AG04449 (cell line): ENCODE measurements at regions not wholly inside any gene's neighbourhood (a gene's known extent, or its start where the extent isn't known, plus 50 kb on each side); places are given as distances from the start of the nearest gene placed in this dataset.

ENCODE experiments used
- CTCF ChIA-PET: fragments of 350-600 bp; formaldehyde crosslinking; extraction: SDS; loops from one replicate; lab custom pipeline; 2021; ENCODE audit warnings: antibody characterized with exemption; lab: Yijun Ruan, JAX
- POLR2A ChIA-PET: fragments of 400-600, 350-600 bp; formaldehyde crosslinking; extraction: SDS; loops from one replicate; lab custom pipeline; 2020; ENCODE audit warnings: antibody characterized with exemption, inconsistent platforms; lab: Yijun Ruan, JAX
- DNase-seq: peaks from one replicate; pipeline ENCODE4 v3.0.0-alpha.2; 2010; ENCODE audit warnings: low read depth, low spot score
- H3K4me3 ChIP-seq: 2 replicates; pipeline ENCODE4 v1.5.1; 2011; ENCODE audit warnings: low read depth, mild to moderate bottlenecking, control low read depth, low read length
- TF ChIP-seq, protein P1 (sequence below): IDR thresholded peaks from one replicate; pipeline ENCODE4 v1.5.1; 2011; ENCODE audit warnings: mild to moderate bottlenecking, moderate library complexity, low read length, control low read depth, inconsistent platforms; ENCODE audit not compliant: insufficient read depth; ENCODE audit errors: missing control alignments

- no peak overlapping the region for H3K4me3 ChIP-seq
- TF ChIP-seq, protein P1, sequence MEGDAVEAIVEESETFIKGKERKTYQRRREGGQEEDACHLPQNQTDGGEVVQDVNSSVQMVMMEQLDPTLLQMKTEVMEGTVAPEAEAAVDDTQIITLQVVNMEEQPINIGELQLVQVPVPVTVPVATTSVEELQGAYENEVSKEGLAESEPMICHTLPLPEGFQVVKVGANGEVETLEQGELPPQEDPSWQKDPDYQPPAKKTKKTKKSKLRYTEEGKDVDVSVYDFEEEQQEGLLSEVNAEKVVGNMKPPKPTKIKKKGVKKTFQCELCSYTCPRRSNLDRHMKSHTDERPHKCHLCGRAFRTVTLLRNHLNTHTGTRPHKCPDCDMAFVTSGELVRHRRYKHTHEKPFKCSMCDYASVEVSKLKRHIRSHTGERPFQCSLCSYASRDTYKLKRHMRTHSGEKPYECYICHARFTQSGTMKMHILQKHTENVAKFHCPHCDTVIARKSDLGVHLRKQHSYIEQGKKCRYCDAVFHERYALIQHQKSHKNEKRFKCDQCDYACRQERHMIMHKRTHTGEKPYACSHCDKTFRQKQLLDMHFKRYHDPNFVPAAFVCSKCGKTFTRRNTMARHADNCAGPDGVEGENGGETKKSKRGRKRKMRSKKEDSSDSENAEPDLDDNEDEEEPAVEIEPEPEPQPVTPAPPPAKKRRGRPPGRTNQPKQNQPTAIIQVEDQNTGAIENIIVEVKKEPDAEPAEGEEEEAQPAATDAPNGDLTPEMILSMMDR, result no peak
- CTCF ChIA-PET, result no interaction called here
- no peak for DNase-seq
- POLR2A ChIA-PET, result no interaction called here
Observed at GRCh38 chr12:124099661-124100060, 126.6 kb downstream of the ZNF664 start.

- H3K4me3 ChIP-seq, result no peak overlapping the region
- CTCF ChIA-PET, result no interaction called here
- POLR2A ChIA-PET, result no interaction called here
- DNase-seq, result no peak
- TF ChIP-seq, protein P1, result no peak
Observed at GRCh38 chr12:124100572-124101178, 127.7 kb downstream of the ZNF664 start.

- no peak overlapping the region for H3K4me3 ChIP-seq
- CTCF ChIA-PET, result interaction anchor here (0.9 kb wide), 1 partner anchor 19 kb away, joined by 3 read pairs; no protein-coding TSS in a partner anchor
- POLR2A ChIA-PET, result no interaction called here
- DNase-seq, result no peak
- TF ChIP-seq, protein P1, result no peak
Observed at GRCh38 chr12:124105546-124105945, 132.5 kb downstream of the ZNF664 start.

DNA sequence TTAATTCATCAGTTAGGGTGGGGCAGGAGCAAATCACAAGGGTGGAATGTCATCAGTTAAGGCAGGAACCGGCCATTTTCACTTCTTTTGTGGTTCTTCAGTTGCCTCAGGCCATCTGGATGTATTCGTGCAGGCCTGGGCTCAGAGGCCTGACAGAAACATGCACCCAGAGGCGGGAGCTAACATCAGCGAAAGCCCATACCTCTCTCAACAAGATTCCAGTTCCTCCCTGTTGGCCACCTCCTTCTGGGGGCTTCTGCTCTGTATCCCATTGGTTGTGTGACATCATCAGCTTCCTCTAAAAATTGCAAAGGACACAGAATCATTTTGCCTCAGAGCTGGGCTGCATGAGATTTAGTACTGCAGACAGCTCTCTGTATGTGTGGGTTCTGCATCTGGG is 134.3 kb downstream of the ZNF664 start:
- CTCF ChIA-PET, result no interaction called here
- no peak overlapping the region for H3K4me3 ChIP-seq
- POLR2A ChIA-PET, result no interaction called here
- TF ChIP-seq, protein P1, result no peak
- DNase-seq, result no peak

GRCh38 chr12:124109760-124110159 is 136.7 kb downstream of the ZNF664 start:
- TF ChIP-seq, protein P1, result no peak
- no peak overlapping the region for H3K4me3 ChIP-seq
- POLR2A ChIA-PET, result no interaction called here
- no peak for DNase-seq
- CTCF ChIA-PET, result no interaction called here

DNA sequence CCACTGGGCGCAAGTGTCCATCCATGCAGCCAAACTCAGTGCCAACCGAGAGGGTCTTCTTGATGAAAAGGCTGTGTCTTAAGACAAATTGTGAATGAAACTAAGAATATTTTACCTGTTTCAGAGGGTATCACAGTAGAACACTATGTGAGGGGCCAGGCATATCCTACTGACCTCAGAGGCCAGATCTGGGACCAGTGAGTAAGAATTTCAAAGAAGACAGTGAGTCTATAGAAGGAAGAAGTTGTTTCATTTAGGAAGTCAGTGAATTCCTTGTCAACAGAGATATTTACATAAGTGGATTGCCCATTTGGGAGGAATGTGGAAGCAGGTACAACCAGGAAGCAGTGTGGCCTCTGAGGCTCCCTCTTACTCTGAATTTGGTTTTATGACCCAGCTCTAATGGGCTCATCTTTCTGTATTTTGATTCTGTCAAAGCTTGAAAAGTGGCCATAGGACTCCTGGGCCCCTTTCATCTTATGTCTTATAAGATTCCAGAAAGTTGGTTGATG is 137.4 kb downstream of the ZNF664 start:
- POLR2A ChIA-PET, result no interaction called here
- H3K4me3 ChIP-seq, result no peak overlapping the region
- DNase-seq, result no peak
- TF ChIP-seq, protein P1, result no peak
- CTCF ChIA-PET, result no interaction called here
